ENCODE measurements at regions not wholly inside any gene's neighbourhood (a gene's known extent, or its start where the extent isn't known, plus 50 kb on each side); places are given as distances from the start of the nearest gene placed in this dataset.

DNA sequence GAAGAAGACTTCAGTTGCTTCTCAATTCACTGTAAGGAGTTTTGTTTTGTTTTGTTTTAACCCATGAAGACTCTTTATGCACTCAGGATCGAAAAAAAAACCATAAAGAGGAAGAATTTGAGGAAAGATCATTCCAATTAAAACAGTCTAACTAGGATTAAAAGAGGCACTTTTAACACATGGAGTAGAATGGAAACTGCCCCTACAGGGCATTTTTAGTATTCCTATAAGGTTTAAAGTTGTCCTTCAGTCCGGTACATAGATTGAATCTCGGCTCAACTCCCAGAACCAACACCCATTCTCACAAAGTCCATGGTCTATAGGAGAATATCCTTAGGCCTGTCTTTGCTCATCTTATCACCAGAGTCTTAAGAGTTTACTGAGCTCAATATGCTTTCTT, 469.6 kb downstream of the DTWD2 start:
- TF ChIP-seq KDM1A (IDR thresholded peaks at IDR 0.05; ENCODE audit: low read depth), result no peak
- TF ChIP-seq, protein P1, sequence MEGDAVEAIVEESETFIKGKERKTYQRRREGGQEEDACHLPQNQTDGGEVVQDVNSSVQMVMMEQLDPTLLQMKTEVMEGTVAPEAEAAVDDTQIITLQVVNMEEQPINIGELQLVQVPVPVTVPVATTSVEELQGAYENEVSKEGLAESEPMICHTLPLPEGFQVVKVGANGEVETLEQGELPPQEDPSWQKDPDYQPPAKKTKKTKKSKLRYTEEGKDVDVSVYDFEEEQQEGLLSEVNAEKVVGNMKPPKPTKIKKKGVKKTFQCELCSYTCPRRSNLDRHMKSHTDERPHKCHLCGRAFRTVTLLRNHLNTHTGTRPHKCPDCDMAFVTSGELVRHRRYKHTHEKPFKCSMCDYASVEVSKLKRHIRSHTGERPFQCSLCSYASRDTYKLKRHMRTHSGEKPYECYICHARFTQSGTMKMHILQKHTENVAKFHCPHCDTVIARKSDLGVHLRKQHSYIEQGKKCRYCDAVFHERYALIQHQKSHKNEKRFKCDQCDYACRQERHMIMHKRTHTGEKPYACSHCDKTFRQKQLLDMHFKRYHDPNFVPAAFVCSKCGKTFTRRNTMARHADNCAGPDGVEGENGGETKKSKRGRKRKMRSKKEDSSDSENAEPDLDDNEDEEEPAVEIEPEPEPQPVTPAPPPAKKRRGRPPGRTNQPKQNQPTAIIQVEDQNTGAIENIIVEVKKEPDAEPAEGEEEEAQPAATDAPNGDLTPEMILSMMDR (IDR thresholded peaks at IDR 0.05), result no peak
- TF ChIP-seq JUN (IDR thresholded peaks at IDR 0.05), result no peak
- no peak for TF ChIP-seq EP300 (IDR thresholded peaks at IDR 0.05)
- no peak for TF ChIP-seq RFX5 (IDR thresholded peaks at IDR 0.05)
- no peak for TF ChIP-seq KDM5A (IDR thresholded peaks at IDR 0.05)
